ENCODE measurements at regions not wholly inside any gene's neighbourhood (a gene's known extent, or its start where the extent isn't known, plus 50 kb on each side); places are given as distances from the start of the nearest gene placed in this dataset.
"Not testable (repeated sequence)": the region's sequence is repeated elsewhere in the genome, so short reads cannot be mapped to it uniquely, and the experiment has no call there.

GRCh38 chr2:212858496-212858895 is 292.9 kb downstream of the IKZF2 start:
- ATAC-seq = no peak

DNA sequence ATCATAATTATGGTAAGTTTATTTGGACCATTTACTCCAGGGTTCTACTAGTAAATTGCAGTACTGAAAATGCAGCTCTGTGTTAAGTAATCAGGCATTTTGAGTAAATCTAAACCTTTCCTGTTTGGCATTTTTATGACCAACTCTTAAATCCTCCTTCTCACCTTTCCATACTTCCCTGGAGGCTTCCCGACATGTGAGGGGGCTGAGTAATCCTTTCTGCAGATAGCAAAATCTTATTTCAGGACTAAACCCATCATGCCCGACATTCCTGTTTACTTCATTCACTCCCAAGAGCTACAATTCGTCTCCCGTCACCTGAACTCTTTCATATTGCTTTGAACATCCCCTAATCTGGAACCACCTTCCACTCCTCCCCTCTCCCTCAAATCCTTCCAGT is 296.6 kb downstream of the IKZF2 start:
- ATAC-seq = no peak

DNA sequence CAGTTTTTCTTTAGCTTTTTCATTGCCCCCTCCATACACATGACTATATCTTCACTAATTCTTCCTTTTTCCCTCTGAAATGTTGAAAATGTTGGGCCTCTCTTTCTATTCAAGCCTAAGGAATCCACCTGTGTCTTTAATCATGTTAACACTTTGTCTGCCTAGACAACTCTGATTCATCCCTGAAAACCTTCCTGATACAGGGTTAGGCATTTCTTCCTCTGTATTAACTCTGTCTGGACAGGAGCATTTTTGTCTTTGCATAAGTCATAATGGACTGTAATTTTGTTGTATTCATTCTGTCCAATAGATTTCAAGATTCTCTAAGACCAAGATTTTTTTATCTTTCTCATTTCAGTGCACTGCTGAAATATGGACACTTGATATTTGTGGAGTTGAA is 297.3 kb downstream of the IKZF2 start:
- no peak for ATAC-seq

DNA sequence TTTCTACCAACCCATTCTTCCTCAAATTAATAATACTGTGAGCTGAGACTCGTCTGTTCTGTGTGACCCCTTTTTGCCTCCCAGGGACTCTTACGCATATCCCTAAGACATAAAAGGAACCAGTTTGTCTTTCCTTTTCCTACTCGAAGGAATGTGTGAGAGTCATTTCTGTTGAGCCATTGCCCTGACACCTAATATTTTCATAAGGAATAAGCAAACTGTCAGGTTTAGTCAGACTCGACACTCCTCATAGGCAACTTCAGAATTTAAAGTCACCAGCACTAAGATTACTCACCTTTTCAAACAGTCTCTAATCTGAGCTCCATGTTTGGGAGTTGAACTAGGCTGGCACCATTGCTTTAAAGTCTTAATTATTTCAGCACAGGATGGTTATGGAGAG is 305.5 kb downstream of the IKZF2 start:
- peak; percentile 94 for ATAC-seq

DNA sequence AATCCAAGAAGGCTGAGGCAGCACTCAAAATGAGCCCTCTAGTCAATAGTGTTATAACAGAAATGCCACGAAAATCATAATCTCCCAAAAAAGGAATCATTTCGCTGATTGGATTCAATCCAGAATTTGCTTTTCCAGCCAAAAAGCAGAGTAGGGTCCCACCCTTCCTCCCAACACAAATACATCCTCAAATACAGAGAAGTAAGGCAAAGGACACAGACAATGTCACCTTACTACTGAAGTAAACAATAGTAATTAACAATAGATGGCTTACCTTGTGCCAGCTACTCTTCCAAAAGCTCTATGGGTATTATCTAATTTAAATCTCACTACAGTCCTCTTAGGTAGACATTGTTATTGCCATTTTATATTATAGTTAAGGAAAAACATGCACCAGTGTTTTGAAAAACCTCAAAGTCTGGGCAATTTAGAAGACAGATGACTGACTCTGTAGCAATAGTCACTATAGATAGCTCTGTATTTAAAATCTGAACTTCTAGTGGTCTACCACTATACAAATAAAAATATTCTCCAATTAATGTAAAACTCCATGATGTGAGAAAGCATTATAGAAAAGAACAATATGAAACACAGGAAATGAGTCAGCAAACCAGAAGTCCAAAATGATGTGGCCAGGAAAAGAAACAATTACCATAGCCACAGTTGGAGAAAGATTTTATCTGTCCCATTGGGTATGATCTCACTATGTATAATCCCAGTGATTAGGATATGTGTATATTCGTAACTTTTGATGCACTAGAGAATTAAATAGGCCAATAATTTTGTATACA is 305.0 kb upstream of the ERBB4 start:
- ATAC-seq = peak; percentile 65

DNA sequence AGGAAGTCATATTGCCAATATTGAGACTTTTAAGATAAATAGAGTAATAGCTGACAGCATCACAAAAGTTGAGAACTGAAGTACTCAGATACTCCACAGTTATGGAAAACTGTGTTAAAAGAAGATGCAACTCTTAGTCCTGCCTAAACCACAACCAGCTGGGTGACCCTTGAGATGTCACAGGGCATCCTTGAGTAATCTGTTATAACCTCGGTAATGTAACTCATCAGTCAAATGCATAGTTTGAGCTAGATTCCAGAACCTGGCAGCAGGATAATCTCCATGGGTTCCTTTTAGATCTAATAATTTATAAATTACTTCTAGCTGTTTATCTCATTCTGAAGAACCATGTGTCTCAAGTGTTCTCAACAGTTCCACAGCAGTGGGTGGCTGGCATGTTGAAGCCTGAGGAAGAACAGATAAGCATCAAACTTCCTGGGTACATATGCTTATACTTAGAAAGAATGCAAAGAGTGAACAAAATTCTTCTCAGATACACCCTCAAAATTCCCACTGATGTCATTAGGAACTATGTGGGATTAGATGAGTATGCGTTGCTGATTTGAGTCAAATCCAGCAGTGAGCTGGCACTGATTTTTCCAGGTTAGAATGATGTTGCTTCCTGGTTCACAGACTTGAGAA is 304.1 kb upstream of the ERBB4 start:
- ATAC-seq = no peak

- no peak for ATAC-seq
These were observed 302.9 kb upstream of the ERBB4 start for GRCh38 chr2:212841460-212841859.

DNA sequence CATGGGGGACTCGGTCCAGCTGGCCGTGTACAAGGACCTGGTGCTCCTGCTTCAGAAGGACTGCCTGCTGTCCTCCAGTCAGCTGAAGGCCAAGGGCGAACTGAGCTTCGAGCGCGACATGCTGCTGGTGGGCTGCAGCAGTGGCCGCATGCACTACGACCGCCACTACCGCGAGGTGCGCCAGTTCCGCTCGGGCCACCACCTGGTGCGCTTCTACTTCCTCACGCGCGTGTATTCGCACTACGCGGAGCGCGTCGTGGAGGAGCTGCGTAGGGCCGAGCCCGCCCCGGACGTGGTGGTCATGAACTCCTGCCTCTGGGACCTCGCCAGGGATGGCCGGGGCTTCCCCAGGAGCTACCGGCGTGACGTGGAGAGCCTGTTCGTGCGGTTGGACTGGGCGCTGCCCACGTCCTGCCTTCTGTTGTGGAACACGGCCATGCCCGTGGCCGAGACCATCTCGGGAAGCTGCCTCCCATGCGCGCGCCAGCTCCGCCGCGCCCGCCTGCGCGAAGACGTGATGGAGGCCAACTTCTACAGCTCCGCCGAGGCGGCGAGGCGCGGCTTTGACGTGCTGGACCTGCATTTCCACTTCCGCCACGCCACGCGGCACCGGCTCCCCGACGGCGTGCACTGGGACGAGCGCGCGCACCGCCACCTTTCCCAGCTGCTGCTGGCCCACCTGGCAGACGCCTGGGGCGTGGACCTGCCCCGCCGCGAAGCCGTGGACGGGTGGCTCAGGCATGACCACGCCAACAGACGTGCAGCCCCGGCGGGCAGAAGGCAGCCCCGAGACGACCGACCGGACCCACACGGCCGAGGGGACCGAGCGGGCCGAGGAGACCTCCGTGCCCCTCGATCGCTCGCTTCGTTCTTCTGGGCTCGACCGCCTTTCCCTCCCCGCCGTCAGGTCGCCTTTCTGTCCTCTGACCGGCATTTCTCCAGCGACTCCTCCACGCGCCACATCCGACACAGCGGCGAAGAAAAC is 293.9 kb upstream of the ERBB4 start:
- no peak for ATAC-seq

DNA sequence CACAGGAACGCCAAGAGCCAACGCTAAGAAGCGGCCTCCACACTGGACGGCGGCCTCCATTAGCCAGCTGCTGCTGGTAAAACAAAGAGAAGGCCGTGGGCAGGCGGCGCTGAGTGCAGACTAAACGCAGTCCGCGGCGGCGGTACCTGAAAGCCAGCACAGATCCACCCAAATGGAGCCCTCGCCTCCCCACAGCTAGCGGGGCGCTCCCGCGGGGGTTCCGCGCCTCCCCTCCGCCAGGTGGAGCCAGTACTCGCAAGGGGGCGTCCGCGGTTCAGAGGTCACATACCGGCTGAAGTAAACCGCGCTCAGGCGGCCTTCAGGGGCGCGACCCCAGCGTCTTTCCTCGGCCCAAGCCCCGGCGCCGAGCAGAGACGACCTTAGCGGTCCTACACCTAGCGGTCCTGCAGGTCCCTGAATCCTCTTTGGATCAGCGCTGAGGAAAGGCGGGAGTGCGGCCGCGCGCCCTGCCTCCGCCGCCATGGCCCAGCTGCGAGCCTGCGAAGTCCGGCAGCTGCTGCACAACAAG is 293.1 kb upstream of the ERBB4 start:
- no peak for ATAC-seq

DNA sequence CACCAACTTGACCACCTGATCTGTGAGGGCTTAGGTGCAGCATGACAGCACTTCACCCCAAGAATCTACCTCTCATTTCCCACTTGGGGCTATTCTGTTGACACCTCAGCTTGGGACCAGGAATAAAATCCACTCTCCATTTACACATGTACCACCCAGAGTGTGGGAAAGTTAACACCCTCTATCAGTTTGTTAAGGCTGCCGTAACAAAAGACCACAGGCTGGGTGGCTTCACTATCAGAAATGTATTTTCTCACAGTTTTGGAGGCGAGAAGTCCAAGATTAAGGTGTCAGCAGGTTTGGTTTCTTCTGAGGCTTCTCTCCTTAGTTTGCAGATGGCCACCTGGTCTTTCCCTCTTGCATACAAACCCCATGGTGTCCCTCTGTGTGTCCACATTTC is 277.7 kb upstream of the ERBB4 start:
- no peak for ATAC-seq

DNA sequence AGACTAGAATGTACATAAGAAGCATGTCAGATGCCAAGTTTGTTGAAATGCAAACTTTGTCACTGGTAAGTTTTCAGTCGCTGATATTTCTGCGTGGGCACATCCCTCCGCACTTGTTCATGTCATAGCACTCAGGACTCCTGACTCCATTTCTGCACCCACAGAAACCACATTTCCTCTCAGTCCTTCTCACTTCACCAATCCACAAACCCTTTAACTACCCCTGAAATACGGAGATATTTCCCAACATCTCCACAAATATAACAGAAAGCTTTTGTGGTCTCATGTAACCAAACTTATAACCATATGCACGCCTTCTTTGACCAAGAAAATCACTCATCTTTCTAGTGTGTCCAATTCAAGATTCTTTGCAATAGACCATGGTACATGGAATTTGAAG is 276.9 kb upstream of the ERBB4 start:
- ATAC-seq = no peak

DNA sequence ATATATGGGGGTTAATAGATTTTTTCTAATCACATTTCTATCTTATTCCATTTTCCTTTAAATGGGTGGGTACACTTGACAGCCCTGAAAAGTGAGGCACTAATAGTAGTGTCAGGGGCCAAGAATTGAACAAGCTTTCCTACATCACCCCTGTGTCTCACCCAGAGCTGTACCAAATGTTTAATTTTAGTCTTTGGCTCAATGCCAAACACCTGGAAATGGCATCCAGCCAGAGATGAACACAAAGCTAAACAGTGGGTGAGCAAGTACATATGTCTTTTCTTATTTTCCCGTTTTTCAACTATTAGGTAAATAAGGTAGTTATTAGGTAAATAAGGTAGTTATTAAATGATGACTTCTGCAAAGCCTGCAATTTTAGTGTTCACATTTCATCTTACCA is 276.3 kb upstream of the ERBB4 start:
- no peak for ATAC-seq

DNA sequence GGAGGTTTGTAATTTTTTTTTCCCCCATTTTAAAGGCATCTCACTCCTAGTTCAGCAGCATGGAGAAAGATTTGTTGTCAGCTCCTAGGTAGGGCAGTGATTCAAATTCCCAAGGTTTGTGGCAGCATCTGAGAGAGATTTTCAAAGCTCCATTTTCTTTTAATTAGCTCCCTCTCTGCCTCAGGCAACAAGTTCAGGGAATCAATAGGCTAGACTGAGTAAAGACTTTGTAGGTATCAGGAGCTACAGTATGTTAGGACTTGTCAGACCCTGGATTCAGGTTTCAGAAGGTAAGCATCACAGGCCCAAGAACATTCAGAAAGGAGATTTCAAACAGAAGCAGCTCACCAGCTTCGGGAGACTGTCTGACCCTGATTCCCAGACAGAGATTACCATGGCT is 273.3 kb upstream of the ERBB4 start:
- ATAC-seq = no peak

DNA sequence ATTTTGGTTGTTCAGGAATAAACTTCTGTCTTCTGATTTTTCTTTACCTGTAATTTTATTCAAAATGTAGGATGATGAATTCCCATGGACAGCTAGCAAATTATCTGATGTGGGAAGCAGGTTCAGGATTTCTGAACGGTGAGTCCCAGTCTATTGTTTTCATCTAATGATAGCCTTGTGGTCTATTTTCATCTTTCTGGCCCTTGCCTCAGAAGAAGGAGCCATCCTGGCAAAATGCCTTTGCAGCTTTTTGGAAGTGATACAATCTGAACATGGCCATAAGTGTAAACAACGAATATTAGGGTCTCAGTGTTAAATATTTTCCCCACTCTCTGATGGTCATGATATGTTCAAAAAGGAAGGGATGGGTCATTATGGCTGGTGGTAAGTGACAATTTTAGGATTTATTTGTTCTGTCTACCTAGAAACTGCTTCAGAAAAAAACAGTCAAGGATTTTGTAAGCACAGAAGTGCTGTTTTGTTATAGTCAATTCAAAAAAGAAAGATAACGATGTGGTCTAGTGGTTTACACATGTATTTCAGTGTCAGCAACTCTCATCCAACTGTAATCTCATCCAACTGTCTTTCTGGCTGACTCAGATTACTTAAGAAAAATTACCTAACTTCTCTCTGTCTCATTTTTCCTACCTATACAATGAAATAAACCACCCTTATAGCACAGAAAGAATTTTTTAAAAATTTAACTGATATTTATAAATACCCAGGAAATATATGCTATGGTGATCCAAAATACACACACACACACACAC is 272.6 kb upstream of the ERBB4 start:
- ATAC-seq = no peak

DNA sequence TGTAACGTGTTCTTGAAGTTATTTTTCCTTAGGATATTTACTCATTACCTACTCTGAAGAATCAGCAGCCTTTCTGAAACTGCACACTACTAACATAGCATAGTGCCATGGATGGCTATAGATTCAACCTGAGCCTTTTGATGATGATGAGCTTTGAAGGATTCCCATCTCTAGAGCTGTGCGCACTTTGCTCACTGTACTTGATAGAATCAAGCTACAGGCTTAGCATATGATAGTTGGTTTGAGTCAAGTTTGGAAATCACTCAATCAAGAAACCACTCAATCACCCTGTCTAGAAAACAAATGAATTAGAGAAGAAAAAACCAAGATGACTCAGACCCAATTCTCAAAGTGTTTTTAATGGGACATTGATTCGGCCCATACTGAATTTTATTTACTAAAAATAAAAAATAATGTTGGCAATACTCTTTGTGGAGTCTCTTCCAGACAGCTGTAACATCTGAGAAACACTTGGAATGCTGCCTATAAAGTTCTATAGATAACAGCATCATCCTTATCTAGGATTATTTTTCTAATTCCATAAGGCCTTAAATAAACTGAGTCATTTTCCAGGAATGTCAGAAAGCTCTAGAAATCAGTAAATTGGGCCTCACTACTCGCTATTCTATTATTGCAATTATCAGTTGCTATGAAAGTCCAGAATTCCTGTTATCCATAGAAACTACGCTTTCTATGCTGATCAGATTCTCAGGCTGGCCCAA is 259.0 kb upstream of the ERBB4 start:
- ATAC-seq = no peak

DNA sequence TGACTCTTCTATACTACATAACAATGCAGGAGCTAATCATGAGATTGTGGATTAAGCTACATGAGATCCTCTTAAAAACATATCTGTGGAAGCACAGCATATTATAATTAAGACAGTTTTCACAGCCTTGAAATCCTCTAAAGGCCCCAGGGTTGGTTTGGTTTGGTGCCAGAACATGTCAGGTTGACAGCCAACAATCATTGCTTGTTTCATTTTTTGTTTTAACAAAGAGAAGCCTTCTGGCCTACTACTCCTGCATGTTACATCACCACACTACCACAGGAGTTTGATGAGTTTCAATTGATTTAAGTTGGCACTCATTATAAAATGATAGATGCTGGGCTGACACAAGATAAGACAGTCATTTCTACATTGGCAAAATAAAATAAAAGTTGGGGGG is 255.9 kb upstream of the ERBB4 start:
- ATAC-seq = no peak

GRCh38 chr2:212791569-212791968 is 253.0 kb upstream of the ERBB4 start:
- ATAC-seq = no peak

DNA sequence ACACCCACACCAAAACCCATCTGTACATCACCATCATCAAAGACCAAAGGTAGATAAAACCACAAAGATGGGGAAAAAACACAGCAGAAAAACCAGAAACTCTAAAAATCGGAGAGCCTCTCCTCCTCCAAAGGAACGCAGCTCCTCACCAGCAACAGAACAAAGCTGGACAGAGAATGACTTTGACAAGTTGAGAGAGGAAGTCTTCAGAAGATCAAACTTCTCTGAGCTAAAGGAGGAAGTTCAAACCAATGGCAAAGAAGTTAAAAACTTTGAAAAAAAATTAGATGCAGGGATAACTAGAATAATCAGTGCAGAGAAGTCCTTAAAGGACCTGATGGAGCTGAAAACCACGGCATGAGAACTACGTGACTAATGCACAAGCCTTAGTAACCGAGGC is 247.5 kb upstream of the ERBB4 start:
- ATAC-seq = not testable (repeated sequence)

- ATAC-seq = peak; percentile 84
These were observed 238.5 kb upstream of the ERBB4 start for GRCh38 chr2:212777020-212777491.

DNA sequence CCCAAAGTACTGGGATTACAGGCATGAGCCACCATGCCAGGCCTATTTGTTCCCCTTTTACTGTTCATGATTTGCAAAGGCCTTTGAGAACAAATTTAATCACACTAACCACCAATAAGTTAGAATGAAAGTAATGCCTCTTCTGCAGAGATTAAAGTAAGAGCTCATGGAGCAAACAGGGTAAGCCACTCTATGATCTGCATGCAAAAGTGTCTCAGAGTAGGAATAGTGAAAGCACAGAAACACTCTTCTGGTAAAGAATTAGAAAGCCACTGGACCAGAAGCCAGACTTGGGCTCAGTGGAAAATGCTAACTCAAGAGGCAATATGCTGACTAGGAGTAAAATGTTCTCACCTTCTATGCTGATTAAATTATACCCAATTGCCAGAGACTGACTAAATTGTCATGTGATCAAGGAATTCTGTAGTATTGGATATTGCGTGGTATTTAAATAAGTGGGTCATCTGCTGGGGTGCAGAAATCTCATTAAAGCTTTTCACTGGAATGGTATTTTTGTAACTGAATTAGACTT is 235.3 kb upstream of the ERBB4 start:
- no peak for ATAC-seq

DNA sequence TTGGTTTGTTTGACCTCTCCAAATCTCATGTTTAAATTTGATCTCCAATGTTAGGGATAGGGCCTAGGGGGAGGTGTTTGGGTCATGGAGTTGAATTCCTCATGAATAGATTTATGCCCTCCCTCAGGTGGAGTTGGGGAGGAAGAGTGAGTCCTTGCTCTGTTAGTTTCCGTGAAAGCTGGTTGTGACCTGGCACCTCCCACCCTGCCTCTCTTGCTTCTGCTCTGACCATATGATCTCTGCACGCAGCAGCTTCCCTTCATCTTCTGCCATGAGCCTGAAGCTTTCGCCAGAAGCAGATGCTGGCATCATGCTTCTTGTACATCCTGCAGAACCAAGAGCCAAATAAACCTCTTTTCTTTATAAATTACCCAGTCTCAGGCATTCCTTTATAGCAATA is 231.6 kb upstream of the ERBB4 start:
- no peak for ATAC-seq

Measured in esophagus mucosa (tissue), 1 donor.